Astrocyte of the cerebellum (primary cell): ENCODE measurements at regions not wholly inside any gene's neighbourhood (a gene's known extent, or its start where the extent isn't known, plus 50 kb on each side); places are given as distances from the start of the nearest gene placed in this dataset.
"Not testable (repeated sequence)": the region's sequence is repeated elsewhere in the genome, so short reads cannot be mapped to it uniquely, and the experiment has no call there.

Source experiments
- DNase-seq: peaks from one replicate; pipeline ENCODE4 v3.0.0-alpha.2; 2011; ENCODE audit warnings: low read depth
- H3K4me3 ChIP-seq: 2 replicates; pipeline ENCODE4 v1.5.1; 2011; ENCODE audit warnings: mild to moderate bottlenecking, low read depth, low read length, moderate library complexity
- in situ Hi-C: cut with HindIII; loops from 2 replicates; pipeline ENCODE4 v1.10.0; 2017; ENCODE audit warnings: low sequenced_read_pairs
- TF ChIP-seq, protein P1 (sequence below): IDR thresholded peaks from 2 replicates; pipeline ENCODE4 v1.5.1; 2012; ENCODE audit warnings: low read length, low read depth, moderate library complexity, mild to moderate bottlenecking; ENCODE audit errors: missing control alignments

DNA sequence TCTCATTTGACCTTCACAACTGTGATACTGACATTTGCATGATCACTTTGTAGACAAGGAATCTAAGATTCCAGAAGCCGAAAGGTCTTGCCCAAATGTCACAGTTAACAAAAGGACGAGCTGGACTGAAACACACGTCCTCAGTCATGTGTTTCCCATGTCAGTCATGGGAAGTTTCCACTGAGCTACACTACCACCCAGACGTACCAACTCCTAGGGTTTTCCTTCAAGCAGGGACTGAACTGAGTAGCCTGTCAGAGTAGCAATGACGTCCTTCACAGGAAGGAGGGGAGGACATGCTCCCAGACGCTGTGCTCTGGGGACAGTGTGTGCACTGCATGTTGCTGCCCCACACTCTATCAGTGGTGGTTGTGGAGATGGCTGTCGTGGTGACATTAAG lies 215.8 kb upstream of the SMLR1 start:
- in situ Hi-C loops, result no loop called here
- no peak for DNase-seq
- no peak overlapping the region for H3K4me3 ChIP-seq
- TF ChIP-seq, protein P1, sequence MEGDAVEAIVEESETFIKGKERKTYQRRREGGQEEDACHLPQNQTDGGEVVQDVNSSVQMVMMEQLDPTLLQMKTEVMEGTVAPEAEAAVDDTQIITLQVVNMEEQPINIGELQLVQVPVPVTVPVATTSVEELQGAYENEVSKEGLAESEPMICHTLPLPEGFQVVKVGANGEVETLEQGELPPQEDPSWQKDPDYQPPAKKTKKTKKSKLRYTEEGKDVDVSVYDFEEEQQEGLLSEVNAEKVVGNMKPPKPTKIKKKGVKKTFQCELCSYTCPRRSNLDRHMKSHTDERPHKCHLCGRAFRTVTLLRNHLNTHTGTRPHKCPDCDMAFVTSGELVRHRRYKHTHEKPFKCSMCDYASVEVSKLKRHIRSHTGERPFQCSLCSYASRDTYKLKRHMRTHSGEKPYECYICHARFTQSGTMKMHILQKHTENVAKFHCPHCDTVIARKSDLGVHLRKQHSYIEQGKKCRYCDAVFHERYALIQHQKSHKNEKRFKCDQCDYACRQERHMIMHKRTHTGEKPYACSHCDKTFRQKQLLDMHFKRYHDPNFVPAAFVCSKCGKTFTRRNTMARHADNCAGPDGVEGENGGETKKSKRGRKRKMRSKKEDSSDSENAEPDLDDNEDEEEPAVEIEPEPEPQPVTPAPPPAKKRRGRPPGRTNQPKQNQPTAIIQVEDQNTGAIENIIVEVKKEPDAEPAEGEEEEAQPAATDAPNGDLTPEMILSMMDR, result no peak

DNA sequence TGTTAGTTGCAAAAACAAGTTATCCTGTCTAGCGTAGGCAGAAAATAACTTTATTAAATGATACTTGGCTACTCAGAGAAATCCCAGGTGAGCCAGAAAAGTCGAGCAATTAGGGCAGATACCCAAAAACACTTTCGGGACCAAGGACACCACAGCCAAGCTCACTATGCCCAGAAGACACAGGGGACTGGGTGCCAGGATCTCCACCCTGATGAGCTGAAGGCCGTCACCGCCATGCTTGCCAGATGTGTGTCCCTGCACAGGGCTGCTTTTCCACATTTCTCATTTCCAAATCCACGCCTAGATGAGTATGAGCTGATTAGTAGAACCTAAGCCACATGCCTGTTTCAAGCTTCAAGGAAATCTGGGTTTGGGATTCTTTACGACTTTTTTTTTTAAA lies 214.0 kb upstream of the SMLR1 start:
- TF ChIP-seq, protein P1, result no peak
- in situ Hi-C loops, result no loop called here
- no peak for DNase-seq
- H3K4me3 ChIP-seq, result no peak overlapping the region

DNA sequence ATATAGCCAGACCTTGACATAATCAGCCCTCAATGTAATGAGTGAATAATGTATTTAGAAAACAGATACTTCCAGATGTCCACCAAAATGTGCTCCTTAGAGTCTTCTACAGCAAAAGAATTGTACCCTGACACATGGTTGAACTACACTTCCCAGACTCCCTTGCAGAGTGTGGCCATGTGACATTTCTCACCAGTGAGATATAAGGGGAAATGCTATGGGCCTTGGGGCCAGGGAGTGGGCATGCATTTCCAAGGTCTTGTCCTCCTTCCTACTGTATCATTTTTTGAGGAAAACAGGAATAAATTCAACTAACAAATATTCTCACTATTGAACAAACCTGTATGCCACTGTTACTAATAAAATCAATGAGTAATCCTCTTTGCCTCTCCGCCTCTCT lies 211.4 kb upstream of the SMLR1 start:
- in situ Hi-C loops, result no loop called here
- no peak for DNase-seq
- TF ChIP-seq, protein P1, result no peak
- no peak overlapping the region for H3K4me3 ChIP-seq

DNA sequence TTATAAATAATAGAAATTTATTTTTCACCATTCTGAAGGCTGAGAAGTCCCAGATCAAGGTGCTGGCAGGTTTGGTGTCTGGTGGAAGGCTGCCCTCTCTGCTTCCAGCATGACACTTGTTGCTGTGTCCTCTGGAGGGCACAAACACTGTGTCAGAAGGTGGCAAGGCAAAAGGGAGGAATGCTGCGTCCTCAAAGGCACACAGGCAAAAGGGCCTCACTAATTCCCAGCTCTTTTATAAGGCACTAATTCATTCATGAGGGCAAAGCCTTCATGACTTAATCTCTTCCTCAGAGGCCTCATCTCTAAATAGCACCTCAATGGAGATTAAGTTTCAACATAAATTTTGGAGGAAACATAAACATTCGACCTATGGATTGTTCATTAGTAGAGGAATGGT lies 209.5 kb upstream of the SMLR1 start:
- H3K4me3 ChIP-seq, result no peak overlapping the region
- in situ Hi-C loops, result no loop called here
- TF ChIP-seq, protein P1, result no peak
- no peak for DNase-seq

DNA sequence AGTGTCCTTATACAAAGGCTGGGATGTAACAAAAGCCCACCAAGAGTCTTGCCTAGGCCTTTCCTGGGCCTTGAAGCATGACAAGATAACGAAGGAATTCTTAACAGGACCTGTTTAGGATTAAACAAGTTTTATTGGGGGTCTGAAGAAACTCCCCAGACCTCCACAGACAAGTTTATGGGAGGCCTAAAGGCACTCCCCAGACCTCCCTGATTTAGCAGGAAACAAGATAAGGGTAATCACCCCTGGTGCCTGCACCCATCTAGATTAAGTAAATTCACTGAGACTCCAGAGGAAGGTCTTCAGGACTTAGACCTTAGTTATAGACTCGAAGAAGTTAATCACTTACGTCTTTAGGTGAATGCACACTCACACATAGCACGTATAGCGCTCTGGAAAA lies 208.4 kb upstream of the SMLR1 start:
- in situ Hi-C loops, H3K4me3 ChIP-seq, DNase-seq: not testable (repeated sequence)

DNA sequence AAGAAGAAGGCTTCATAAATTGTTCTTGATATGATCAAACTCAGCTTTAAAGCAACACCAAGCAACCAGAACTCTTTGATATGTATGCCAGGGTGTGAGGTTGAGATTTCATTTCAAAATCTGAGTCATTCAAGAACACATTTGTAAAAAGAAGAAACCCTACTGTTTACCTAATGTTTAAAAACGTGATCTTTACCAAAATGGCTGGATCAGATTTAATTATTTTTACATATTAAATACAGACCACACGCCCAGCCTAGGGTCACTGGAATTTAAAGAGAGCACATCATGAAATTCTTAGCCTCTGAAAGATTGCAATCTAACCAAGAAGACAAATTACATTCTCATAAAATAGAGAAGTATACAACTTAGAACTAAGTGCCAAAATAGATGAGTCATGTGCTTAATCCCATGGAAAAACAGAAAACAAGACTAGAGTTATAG lies 206.8 kb upstream of the SMLR1 start:
- no peak overlapping the region for H3K4me3 ChIP-seq
- DNase-seq, result peak; percentile 24
- TF ChIP-seq, protein P1, result no peak
- in situ Hi-C loops, result no loop called here

DNA sequence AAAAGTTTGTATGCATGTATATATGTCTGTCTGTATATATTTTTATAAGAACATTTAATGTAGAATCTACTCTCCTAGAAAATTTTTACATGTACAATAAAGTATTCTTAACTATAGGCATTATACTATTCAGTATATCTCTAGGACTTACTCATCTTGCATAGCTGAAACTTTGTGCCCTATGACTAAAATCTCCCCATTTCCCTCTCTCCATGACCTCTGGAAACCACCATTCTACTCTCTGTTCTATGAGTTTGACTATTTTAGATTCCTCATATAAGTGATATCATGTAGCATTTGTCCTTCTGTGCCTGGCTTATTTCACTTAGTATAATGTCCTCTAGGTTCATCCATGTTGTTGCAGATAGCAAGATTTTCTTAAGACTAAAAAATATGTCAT lies 205.1 kb upstream of the SMLR1 start:
- no peak overlapping the region for H3K4me3 ChIP-seq
- in situ Hi-C loops, result no loop called here
- TF ChIP-seq, protein P1, result no peak
- no peak for DNase-seq
